ENCODE measurements at regions not wholly inside any gene's neighbourhood (a gene's known extent, or its start where the extent isn't known, plus 50 kb on each side); places are given as distances from the start of the nearest gene placed in this dataset.

DNA sequence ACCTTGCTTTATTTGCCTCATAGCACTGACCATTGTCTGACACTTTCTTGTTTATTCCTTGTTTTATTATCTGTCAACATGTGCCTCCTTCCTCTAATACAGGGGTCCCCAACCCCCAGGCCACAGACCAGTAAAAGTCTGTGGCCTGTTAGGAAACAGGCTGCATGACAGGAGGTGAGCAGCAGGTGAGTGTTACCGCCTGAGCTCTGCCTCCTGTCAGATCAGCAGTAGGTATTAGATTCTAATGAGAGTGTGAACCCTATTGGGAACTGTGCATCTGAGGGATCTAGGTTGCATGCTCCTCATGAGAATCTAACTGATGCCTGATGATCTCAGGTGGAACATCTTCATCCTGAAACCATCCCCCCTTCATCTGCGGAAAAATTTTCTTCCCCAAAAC is 228.0 kb downstream of the HINT1 start (continued):
- no peak for TF ChIP-seq ZNF114 (CRISPR knock-in tag; IDR thresholded peaks at IDR 0.05)
- no peak for TF ChIP-seq POLR2AphosphoS5 (IDR thresholded peaks at IDR 0.05; ENCODE audit: low read depth)
- TF ChIP-seq ZNF331 (CRISPR knock-in tag; IDR thresholded peaks at IDR 0.05; ENCODE audit: low read depth) = no peak
- no peak for TF ChIP-seq REST (IDR thresholded peaks at IDR 0.05; ENCODE audit: unreplicated experiment)

DNA sequence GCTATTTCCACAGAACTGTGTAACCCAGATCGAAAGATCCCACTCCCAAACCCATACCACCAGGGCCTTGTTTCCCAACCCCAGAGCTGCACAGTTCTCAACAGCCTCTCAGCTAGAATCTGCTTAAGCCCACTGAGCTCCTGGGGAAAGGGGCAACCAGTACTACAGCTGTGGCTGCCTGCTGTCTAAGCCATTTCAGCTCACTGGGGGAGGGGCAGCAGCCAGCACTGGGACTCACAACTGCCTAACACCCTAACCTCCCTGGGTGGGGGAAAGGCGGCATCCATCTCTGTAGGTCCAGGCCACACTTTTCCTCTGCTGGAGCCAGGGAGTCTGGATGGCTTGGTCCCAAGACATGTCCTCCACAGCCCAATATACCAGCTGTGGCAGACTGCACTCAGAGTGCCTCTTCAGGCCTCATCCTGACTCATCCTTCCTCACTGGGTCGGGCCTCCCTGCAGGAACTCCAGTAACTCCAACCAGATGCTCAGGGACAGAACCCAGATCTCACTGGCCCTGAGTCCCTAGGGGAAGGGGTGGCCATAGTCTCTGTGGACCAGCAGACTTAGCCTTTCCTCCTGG is 241.4 kb downstream of the HINT1 start:
- H3K9me2 ChIP-seq (ENCODE audit: insufficient read depth) = no peaks in the 10 kb centered on the region
- H3K36me3 ChIP-seq (ENCODE audit: insufficient read depth) = no peaks in the 10 kb centered on the region
- Mint-ChIP-seq H3K27me3 (ENCODE audit: insufficient read depth, low read depth, poor library complexity) (peaks cover 1% of the 10 kb centered on the region), H3K9me3 (no peaks in the 10 kb centered on the region), H3K4me3 (no peak overlapping the region), H3K27ac (no peak overlapping the region), H3K36me3 (ENCODE audit: low read depth) (no peaks in the 10 kb centered on the region), H3K4me1 (no peaks in the 10 kb centered on the region)
- TF ChIP-seq, protein P1, sequence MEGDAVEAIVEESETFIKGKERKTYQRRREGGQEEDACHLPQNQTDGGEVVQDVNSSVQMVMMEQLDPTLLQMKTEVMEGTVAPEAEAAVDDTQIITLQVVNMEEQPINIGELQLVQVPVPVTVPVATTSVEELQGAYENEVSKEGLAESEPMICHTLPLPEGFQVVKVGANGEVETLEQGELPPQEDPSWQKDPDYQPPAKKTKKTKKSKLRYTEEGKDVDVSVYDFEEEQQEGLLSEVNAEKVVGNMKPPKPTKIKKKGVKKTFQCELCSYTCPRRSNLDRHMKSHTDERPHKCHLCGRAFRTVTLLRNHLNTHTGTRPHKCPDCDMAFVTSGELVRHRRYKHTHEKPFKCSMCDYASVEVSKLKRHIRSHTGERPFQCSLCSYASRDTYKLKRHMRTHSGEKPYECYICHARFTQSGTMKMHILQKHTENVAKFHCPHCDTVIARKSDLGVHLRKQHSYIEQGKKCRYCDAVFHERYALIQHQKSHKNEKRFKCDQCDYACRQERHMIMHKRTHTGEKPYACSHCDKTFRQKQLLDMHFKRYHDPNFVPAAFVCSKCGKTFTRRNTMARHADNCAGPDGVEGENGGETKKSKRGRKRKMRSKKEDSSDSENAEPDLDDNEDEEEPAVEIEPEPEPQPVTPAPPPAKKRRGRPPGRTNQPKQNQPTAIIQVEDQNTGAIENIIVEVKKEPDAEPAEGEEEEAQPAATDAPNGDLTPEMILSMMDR (conservative IDR thresholded peaks at IDR 0.05; ENCODE audit: low read depth in 2 of 2) = no peak
- no peak for TF ChIP-seq STAT1 (IDR thresholded peaks at IDR 0.05; ENCODE audit: unreplicated experiment)
- TF ChIP-seq NANOG (IDR thresholded peaks at IDR 0.05; ENCODE audit: borderline replicate concordance) = no peak
- TF ChIP-seq EZH2 (IDR thresholded peaks at IDR 0.05; ENCODE audit: low read depth, unreplicated experiment) = no peak
- TF ChIP-seq ZNF331 (CRISPR knock-in tag; IDR thresholded peaks at IDR 0.05; ENCODE audit: low read depth) = no peak
- no peak for TF ChIP-seq REST (IDR thresholded peaks at IDR 0.05; ENCODE audit: unreplicated experiment)
- no peak for TF ChIP-seq ZNF114 (CRISPR knock-in tag; IDR thresholded peaks at IDR 0.05)
- no peaks in the 10 kb centered on the region for H3K4me1 ChIP-seq (ENCODE audit: insufficient read depth)
- no peaks in the 10 kb centered on the region for H3F3A ChIP-seq (replicated peaks; ENCODE audit: low read depth)
- H3K27me3 ChIP-seq (ENCODE audit: insufficient read depth) = no peaks in the 10 kb centered on the region
- no peak overlapping the region for H2AFZ ChIP-seq
- DNase-seq (ENCODE audit: low spot score) (no peak), ATAC-seq (no peak)
- H3K27ac ChIP-seq (ENCODE audit: low read depth) = no peak overlapping the region
- no peaks in the 10 kb centered on the region for H3K79me2 ChIP-seq (replicated peaks; ENCODE audit: insufficient read depth)
- no peak overlapping the region for H3K4me2 ChIP-seq
- H4K20me1 ChIP-seq (replicated peaks; ENCODE audit: insufficient read depth) = no peaks in the 10 kb centered on the region
- no peak overlapping the region for H3K4me3 ChIP-seq

Measured in GM23338 (cell line).